ENCODE measurements at regions not wholly inside any gene's neighbourhood (a gene's known extent, or its start where the extent isn't known, plus 50 kb on each side); places are given as distances from the start of the nearest gene placed in this dataset.

GRCh38 chr13:76820759-76821158 is 65.4 kb downstream of the KCTD12 start:
- H3K4me3 ChIP-seq (ENCODE audit: low read depth, low read length): no peak overlapping the region
- DNase-seq (ENCODE audit: low read depth): peak; percentile 39
- peak; percentile 36 for TF ChIP-seq CTCF (IDR thresholded peaks at IDR 0.05; ENCODE audit: insufficient read depth, low read depth, low read length)

- H3K4me3 ChIP-seq (ENCODE audit: low read depth, low read length): no peak overlapping the region
- DNase-seq (ENCODE audit: low read depth): no peak
- TF ChIP-seq CTCF (IDR thresholded peaks at IDR 0.05; ENCODE audit: insufficient read depth, low read depth, low read length): no peak
Observed at GRCh38 chr13:76816394-76816793, 69.8 kb downstream of the KCTD12 start.

GRCh38 chr13:76815344-76815743 is 70.9 kb downstream of the KCTD12 start:
- DNase-seq (ENCODE audit: low read depth): no peak
- TF ChIP-seq CTCF (IDR thresholded peaks at IDR 0.05; ENCODE audit: insufficient read depth, low read depth, low read length): no peak
- H3K4me3 ChIP-seq (ENCODE audit: low read depth, low read length): no peak overlapping the region

GRCh38 chr13:76813891-76814290 is 72.3 kb downstream of the KCTD12 start:
- no peak overlapping the region for H3K4me3 ChIP-seq (ENCODE audit: low read depth, low read length)
- no peak for DNase-seq (ENCODE audit: low read depth)

GRCh38 chr13:76813000-76813691 is 73.1 kb downstream of the KCTD12 start:
- DNase-seq (ENCODE audit: low read depth): no peak

More at GRCh38 chr13:76813891-76814290, 72.3 kb downstream of the KCTD12 start:
- TF ChIP-seq CTCF (IDR thresholded peaks at IDR 0.05; ENCODE audit: insufficient read depth, low read depth, low read length): no peak

GRCh38 chr13:76812206-76812897 is 73.9 kb downstream of the KCTD12 start:
- no peak for TF ChIP-seq CTCF (IDR thresholded peaks at IDR 0.05; ENCODE audit: insufficient read depth, low read depth, low read length)
- no peak overlapping the region for H3K4me3 ChIP-seq (ENCODE audit: low read depth, low read length)
- peak; percentile 23 for DNase-seq (ENCODE audit: low read depth)

More at GRCh38 chr13:76813000-76813691, 73.1 kb downstream of the KCTD12 start:
- TF ChIP-seq CTCF (IDR thresholded peaks at IDR 0.05; ENCODE audit: insufficient read depth, low read depth, low read length): no peak
- H3K4me3 ChIP-seq (ENCODE audit: low read depth, low read length): no peak overlapping the region
